GM12878 (cell line): ENCODE measurements at regions not wholly inside any gene's neighbourhood (a gene's known extent, or its start where the extent isn't known, plus 50 kb on each side); places are given as distances from the start of the nearest gene placed in this dataset.

Experiments
- ATAC-seq: fragments of 200-7000 bp; cut with Tn5 transposase; 3 replicates; pipeline ENCODE4 v1.9.1; 2020; ENCODE audit warnings: mild to moderate bottlenecking, moderate library complexity
- BruUV-seq: library from RNA; stranded (reverse); fragments of 400-500 nt; replicated peaks from 2 replicates; lab custom pipeline; 2021; lab: Mats Ljungman, UMichigan
- CTCF ChIA-PET: fragments of 300-600 bp; sonication (Branson Sonifier 250); formaldehyde crosslinking; extraction: SDS; loops from one replicate; lab custom pipeline; 2021; ENCODE audit warnings: inconsistent platforms; lab: Yijun Ruan, JAX
- POLR2A ChIA-PET: fragments of 350-600 bp; formaldehyde crosslinking; extraction: SDS; loops from one replicate; lab custom pipeline; 2021; ENCODE audit warnings: inconsistent platforms; lab: Charles Lee
- RAD21 ChIA-PET: fragments of 300-600 bp; sonication (Branson Sonifier 250); formaldehyde crosslinking; loops from one replicate; lab custom pipeline; 2023; ENCODE audit warnings: antibody characterized with exemption; ENCODE audit not compliant: unreplicated experiment; lab: Charles Lee
- SMC1A ChIA-PET: fragments of 300-600 bp; sonication (Branson Sonifier 250); formaldehyde crosslinking; loops from one replicate; lab custom pipeline; 2023; ENCODE audit not compliant: unreplicated experiment, uncharacterized antibody; lab: Charles Lee
- DNase-seq: peaks from one replicate; pipeline ENCODE4 v3.0.0-alpha.2; 2011; ENCODE audit warnings: low read depth, low spot score
- FAIRE-seq: peaks from 3 replicates; lab custom pipeline; 2011; peaks lifted over from hg19 to GRCh38; lab: Jason Lieb, UNC
- H2AFZ ChIP-seq: 2 replicates; pipeline ENCODE4 v1.6.0; 2011; ENCODE audit warnings: low read depth, low read length, control low read depth; ENCODE audit not compliant: control insufficient read depth
- H3K27ac ChIP-seq: 2 replicates; pipeline ENCODE4 v1.5.1; 2011; ENCODE audit warnings: control low read depth; ENCODE audit not compliant: control insufficient read depth, insufficient read depth
- H3K27me3 ChIP-seq, 2 experiments: replicated peaks in 1 of 2; 2 replicates each; pipeline versions ENCODE4 v1.6.0 to v1.6.1; 2011; ENCODE audit warnings: low read length in 1 of 2; ENCODE audit not compliant: control insufficient read depth in 2 of 2, insufficient read depth in 2 of 2
- H3K36me3 ChIP-seq, 2 experiments: 2 replicates each; pipeline ENCODE4 v1.5.1; 2011; ENCODE audit warnings: low read length in 1 of 2; ENCODE audit not compliant: control insufficient read depth in 2 of 2, insufficient read depth in 2 of 2
- H3K4me1 ChIP-seq: 2 replicates; pipeline ENCODE4 v1.6.1; 2011; ENCODE audit warnings: mild to moderate bottlenecking, low read length, moderate library complexity, mixed read lengths; ENCODE audit not compliant: control insufficient read depth, insufficient read depth
- H3K4me2 ChIP-seq: 2 replicates; pipeline ENCODE4 v1.6.0; 2011; ENCODE audit warnings: control low read depth; ENCODE audit not compliant: control insufficient read depth, insufficient read depth
- H3K4me3 ChIP-seq: fragments of 200-600 bp; sonication (generic); 2 replicates; pipeline ENCODE4 v1.5.1; 2016
- H3K79me2 ChIP-seq: 2 replicates; pipeline ENCODE4 v1.6.0; 2011; ENCODE audit warnings: low read length; ENCODE audit not compliant: control insufficient read depth, insufficient read depth
- H3K9ac ChIP-seq: 2 replicates; pipeline ENCODE4 v1.8.0; 2011; ENCODE audit warnings: low read length, control low read depth, mixed read lengths; ENCODE audit not compliant: control insufficient read depth, insufficient read depth
- H3K9me3 ChIP-seq: replicated peaks from 3 replicates; pipeline ENCODE4 v1.5.1; 2011; ENCODE audit warnings: mild to moderate bottlenecking, low read length; ENCODE audit not compliant: control insufficient read depth, insufficient read depth
- H4K20me1 ChIP-seq: 2 replicates; pipeline ENCODE4 v1.6.0; 2011; ENCODE audit not compliant: control insufficient read depth, insufficient read depth
- BCL11A ChIP-seq: IDR thresholded peaks from 2 replicates; pipeline ENCODE4 v1.6.1; 2011; ENCODE audit warnings: low read depth, low read length
- BHLHE40 ChIP-seq, 2 experiments: fragments of 450-650 bp in 1 of 2; IDR thresholded peaks; 2 replicates each; pipeline ENCODE4 v1.6.1; 2011 to 2017; ENCODE audit warnings: low read depth in 2 of 2, borderline replicate concordance in 1 of 2, improper control_type of control experiment in 1 of 2, low read length in 1 of 2, mild to moderate bottlenecking in 1 of 2
- BRCA1 ChIP-seq: IDR thresholded peaks from 2 replicates; pipeline ENCODE4 v1.6.1; 2011; ENCODE audit warnings: low read depth, low read length, improper control_type of control experiment
- CHD2 ChIP-seq: IDR thresholded peaks from 2 replicates; pipeline ENCODE4 v1.6.1; 2011; ENCODE audit warnings: low read depth, low read length, improper control_type of control experiment, borderline replicate concordance
- EGR1 ChIP-seq, 2 experiments: IDR thresholded peaks; 1 replicate in 1 of 2; 2 replicates in 1 of 2; pipeline ENCODE4 v1.6.1; 2011 to 2012; ENCODE audit warnings: low read depth in 2 of 2, low read length in 2 of 2, borderline replicate concordance in 1 of 2, mild to moderate bottlenecking in 1 of 2, moderate library complexity in 1 of 2
- FOXK2 ChIP-seq: fragments of 450-650 bp; IDR thresholded peaks from 2 replicates; pipeline ENCODE4 v1.6.1; 2017; ENCODE audit warnings: mild to moderate bottlenecking, moderate library complexity
- IRF4 ChIP-seq: IDR thresholded peaks from 2 replicates; pipeline ENCODE4 v1.6.1; 2011; ENCODE audit warnings: low read depth, low read length
- MEF2A ChIP-seq: IDR thresholded peaks from 2 replicates; pipeline ENCODE4 v1.6.1; 2011; ENCODE audit warnings: low read depth, mild to moderate bottlenecking, low read length, moderate library complexity; ENCODE audit not compliant: insufficient read depth
- RAD51 ChIP-seq: fragments of 450-650 bp; IDR thresholded peaks from 2 replicates; pipeline ENCODE4 v1.6.1; 2016; ENCODE audit warnings: moderate library complexity, mild to moderate bottlenecking, inconsistent platforms
- RFX5 ChIP-seq: IDR thresholded peaks from 2 replicates; pipeline ENCODE4 v1.6.1; 2011; ENCODE audit warnings: low read depth, low read length, improper control_type of control experiment
- SIN3A ChIP-seq: IDR thresholded peaks from 2 replicates; pipeline ENCODE4 v1.6.1; 2012; ENCODE audit warnings: low read depth, low read length, improper control_type of control experiment
- SREBF1 ChIP-seq: IDR thresholded peaks from 2 replicates; pipeline ENCODE4 v1.6.1; 2012; ENCODE audit warnings: mild to moderate bottlenecking, low read length
- SUZ12 ChIP-seq: fragments of 200-600 bp; sonication (generic); IDR thresholded peaks from one replicate; pipeline ENCODE4 v1.6.1; 2018; ENCODE audit warnings: antibody characterized with exemption, mild to moderate bottlenecking; ENCODE audit not compliant: unreplicated experiment
- YY1 ChIP-seq: IDR thresholded peaks from 2 replicates; pipeline ENCODE4 v1.6.1; 2011; ENCODE audit warnings: low read depth, mild to moderate bottlenecking, low read length
- WGBS: methylation state at CpG from one replicate; pipeline ENCODE4 v1.1.6; 2016; ENCODE audit warnings: low lambda C conversion rate; ENCODE audit not compliant: insufficient replicate concordance, insufficient coverage; ENCODE audit errors: missing lambda C conversion rate; 5-methylcytosine and 5-hydroxymethylcytosine counted together
- in situ Hi-C: fragments of 300-500 bp; cut with MboI; formaldehyde crosslinking; loops from 9 replicates; pipeline ENCODE4 v1.14.3; 2018; ENCODE audit warnings: mixed read lengths
- intact Hi-C: fragments of 100-400 bp; cut with micrococcal nuclease; formaldehyde crosslinking; loops from one replicate; pipeline ENCODE4 v1.14.2; 2022; ENCODE audit not compliant: unreplicated experiment
- TF ChIP-seq, protein P1 (sequence below): fragments of 450-650 bp; IDR thresholded peaks from 2 replicates; pipeline ENCODE4 v1.6.1; 2017; ENCODE audit warnings: mild to moderate bottlenecking, moderate library complexity
- TF ChIP-seq, protein P2 (sequence below): fragments of 450-650 bp; IDR thresholded peaks from 2 replicates; pipeline ENCODE4 v1.6.1; 2014; ENCODE audit warnings: mild to moderate bottlenecking

DNA sequence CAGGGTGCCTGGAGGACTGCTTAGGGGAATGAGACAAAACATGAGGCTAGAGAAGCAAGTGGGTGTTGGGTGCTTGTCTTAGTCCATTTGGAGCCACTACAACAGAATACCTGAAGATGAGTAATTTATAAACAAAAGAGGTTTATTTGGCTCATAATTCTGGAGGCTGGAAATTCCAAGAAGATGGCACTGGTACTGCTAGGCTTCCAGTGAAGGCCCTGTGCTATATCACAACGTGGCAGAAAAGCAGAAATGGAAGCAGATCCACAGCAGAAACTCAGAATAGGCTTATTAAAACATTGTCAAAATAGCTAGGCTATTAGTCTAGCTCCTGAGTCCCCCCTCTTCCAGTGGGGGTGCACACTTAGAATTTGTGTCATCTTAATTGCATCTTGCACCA is 701.7 kb downstream of the RWDD3 start (continued):
- TF ChIP-seq MEF2A (no peak), RFX5 (no peak)

DNA sequence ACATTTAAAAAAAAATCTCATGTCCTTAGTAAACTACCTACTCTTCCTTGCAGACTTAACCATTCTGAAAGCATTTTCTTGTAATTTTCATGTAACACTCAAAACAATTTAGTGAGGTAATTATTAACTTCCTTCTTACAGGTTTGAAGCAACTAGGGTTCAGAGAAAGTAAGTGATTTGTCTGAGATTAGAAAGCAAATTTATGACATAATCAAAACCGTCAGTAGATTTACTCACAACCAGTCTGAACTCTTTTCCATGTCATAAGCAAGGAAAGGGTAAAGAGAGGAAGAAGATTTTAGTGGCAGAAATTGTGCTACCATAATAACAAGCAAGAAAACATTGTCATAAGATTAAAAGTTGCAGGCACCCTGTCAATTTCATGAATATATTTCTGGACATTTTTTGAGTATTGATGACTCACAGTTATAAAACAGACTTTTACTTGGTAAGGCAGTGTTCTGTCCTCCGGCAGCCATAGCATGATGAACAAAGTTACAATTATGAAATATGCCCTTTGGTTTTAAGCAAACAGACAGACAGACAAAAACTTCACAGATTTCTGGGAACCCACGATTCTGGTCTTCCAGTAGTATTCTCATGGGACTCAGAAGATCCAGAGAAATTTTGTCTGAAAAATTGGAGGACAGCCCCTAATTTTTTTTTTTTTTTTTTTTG is 707.2 kb downstream of the RWDD3 start:
- FAIRE-seq: no peak
- SMC1A ChIA-PET: no interaction called here
- H4K20me1 ChIP-seq: no peaks in the 10 kb centered on the region
- POLR2A ChIA-PET: no interaction called here
- RAD21 ChIA-PET: no interaction called here
- no peak overlapping the region for H2AFZ ChIP-seq
- DNase-seq: no peak
- no peaks in the 10 kb centered on the region for H3K4me1 ChIP-seq
- H3K27me3 ChIP-seq: no peaks in the 10 kb centered on the region
- H3K36me3 ChIP-seq: no peaks in the 10 kb centered on the region
- H3K9ac ChIP-seq: no peak overlapping the region
- in situ Hi-C loops: no loop called here
- ATAC-seq: no peak
- H3K9me3 ChIP-seq: no peaks in the 10 kb centered on the region
- WGBS: 29% methylated on average over 3 of the region's 3 CpGs
- no TSS peak for BruUV-seq
- H3K4me3 ChIP-seq: no peak overlapping the region
- intact Hi-C loops: no loop called here
- H3K4me2 ChIP-seq: no peak overlapping the region
- TF ChIP-seq FOXK2: no peak
- TF ChIP-seq SUZ12: no peak
- TF ChIP-seq, protein P1, sequence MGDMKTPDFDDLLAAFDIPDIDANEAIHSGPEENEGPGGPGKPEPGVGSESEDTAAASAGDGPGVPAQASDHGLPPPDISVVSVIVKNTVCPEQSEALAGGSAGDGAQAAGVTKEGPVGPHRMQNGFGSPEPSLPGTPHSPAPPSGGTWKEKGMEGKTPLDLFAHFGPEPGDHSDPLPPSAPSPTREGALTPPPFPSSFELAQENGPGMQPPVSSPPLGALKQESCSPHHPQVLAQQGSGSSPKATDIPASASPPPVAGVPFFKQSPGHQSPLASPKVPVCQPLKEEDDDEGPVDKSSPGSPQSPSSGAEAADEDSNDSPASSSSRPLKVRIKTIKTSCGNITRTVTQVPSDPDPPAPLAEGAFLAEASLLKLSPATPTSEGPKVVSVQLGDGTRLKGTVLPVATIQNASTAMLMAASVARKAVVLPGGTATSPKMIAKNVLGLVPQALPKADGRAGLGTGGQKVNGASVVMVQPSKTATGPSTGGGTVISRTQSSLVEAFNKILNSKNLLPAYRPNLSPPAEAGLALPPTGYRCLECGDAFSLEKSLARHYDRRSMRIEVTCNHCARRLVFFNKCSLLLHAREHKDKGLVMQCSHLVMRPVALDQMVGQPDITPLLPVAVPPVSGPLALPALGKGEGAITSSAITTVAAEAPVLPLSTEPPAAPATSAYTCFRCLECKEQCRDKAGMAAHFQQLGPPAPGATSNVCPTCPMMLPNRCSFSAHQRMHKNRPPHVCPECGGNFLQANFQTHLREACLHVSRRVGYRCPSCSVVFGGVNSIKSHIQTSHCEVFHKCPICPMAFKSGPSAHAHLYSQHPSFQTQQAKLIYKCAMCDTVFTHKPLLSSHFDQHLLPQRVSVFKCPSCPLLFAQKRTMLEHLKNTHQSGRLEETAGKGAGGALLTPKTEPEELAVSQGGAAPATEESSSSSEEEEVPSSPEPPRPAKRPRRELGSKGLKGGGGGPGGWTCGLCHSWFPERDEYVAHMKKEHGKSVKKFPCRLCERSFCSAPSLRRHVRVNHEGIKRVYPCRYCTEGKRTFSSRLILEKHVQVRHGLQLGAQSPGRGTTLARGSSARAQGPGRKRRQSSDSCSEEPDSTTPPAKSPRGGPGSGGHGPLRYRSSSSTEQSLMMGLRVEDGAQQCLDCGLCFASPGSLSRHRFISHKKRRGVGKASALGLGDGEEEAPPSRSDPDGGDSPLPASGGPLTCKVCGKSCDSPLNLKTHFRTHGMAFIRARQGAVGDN: no peak
- TF ChIP-seq BHLHE40 (IDR thresholded peaks at IDR 0.05; ENCODE audit: borderline replicate concordance in 1 of 2, low read depth in 2 of 2, low read length in 1 of 2): no peak
- no peak for TF ChIP-seq BRCA1
- TF ChIP-seq SREBF1: no peak
- TF ChIP-seq IRF4: no peak
- TF ChIP-seq, protein P2, sequence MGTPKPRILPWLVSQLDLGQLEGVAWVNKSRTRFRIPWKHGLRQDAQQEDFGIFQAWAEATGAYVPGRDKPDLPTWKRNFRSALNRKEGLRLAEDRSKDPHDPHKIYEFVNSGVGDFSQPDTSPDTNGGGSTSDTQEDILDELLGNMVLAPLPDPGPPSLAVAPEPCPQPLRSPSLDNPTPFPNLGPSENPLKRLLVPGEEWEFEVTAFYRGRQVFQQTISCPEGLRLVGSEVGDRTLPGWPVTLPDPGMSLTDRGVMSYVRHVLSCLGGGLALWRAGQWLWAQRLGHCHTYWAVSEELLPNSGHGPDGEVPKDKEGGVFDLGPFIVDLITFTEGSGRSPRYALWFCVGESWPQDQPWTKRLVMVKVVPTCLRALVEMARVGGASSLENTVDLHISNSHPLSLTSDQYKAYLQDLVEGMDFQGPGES: no peak
- no peak for TF ChIP-seq EGR1 (IDR thresholded peaks at IDR 0.05; ENCODE audit: borderline replicate concordance in 1 of 2, low read depth in 2 of 2, low read length in 2 of 2)
- TF ChIP-seq CHD2: no peak
- no peak for TF ChIP-seq RAD51
- no peak for TF ChIP-seq YY1
- no peak for TF ChIP-seq BCL11A
- no peak for TF ChIP-seq SIN3A
- no peak overlapping the region for H3K27ac ChIP-seq
- CTCF ChIA-PET: no interaction called here
- no peaks in the 10 kb centered on the region for H3K79me2 ChIP-seq
